Stomach (tissue), 4 donors: ENCODE measurements at regions not wholly inside any gene's neighbourhood (a gene's known extent, or its start where the extent isn't known, plus 50 kb on each side); places are given as distances from the start of the nearest gene placed in this dataset.

ENCODE experiments used
- CTCF ChIP-seq, 7 experiments: fragments of 450-650 bp in 4 of 7; fragments of 200-600 bp in 3 of 7; sonication (generic) in 3 of 7; IDR thresholded peaks; one replicate each; pipeline ENCODE4 v1.5.1; 2016 to 2019; ENCODE audit warnings: antibody characterized with exemption in 7 of 7, control low read depth in 2 of 7, mild to moderate bottlenecking in 1 of 7
- POLR2AphosphoS5 ChIP-seq, 3 donors: sonication (generic); formaldehyde crosslinking; IDR thresholded peaks; one replicate each; pipeline ENCODE4 v1.6.1; 2016; ENCODE audit warnings: antibody characterized with exemption in 3 of 3

GRCh38 chr3:98679986-98680385 is 83.2 kb upstream of the ST3GAL6 start:
- TF ChIP-seq POLR2AphosphoS5 (IDR thresholded peaks at IDR 0.05) (no peak), CTCF (IDR thresholded peaks at IDR 0.05) (no peak)
